Stomach (tissue), 8 donors: ENCODE measurements at regions not wholly inside any gene's neighbourhood (a gene's known extent, or its start where the extent isn't known, plus 50 kb on each side); places are given as distances from the start of the nearest gene placed in this dataset.

Experiments
- DNase-seq, 2 donors: peaks; one replicate each; pipeline versions ENCODE4 v3.0.0 to v3.0.0-alpha.2; 2013 to 2019
- H3K27ac ChIP-seq, 5 donors: fragments of 200-600 bp in 4 of 5; sonication (generic) in 4 of 5; one replicate each; pipeline ENCODE4 v1.5.1; 2013 to 2019; ENCODE audit warnings: mild to moderate bottlenecking in 1 of 5, moderate library complexity in 1 of 5
- H3K27me3 ChIP-seq, 3 donors: fragments of 200-600 bp; sonication (generic); one replicate each; pipeline ENCODE4 v1.5.1; 2017 to 2019; ENCODE audit warnings: mixed run types in 1 of 3
- H3K36me3 ChIP-seq, 4 donors: fragments of 200-600 bp; sonication (generic); 1 replicate in 3 of 4; 2 replicates in 1 of 4; pipeline ENCODE4 v1.5.1; 2016 to 2019
- H3K4me1 ChIP-seq, 4 donors: fragments of 200-600 bp; sonication (generic); one replicate each; pipeline ENCODE4 v1.5.1; 2016 to 2019
- H3K4me3 ChIP-seq, 4 donors: fragments of 200-600 bp; sonication (generic) in 3 of 4; one replicate each; pipeline ENCODE4 v1.5.1; 2016 to 2019; ENCODE audit warnings: mild to moderate bottlenecking in 1 of 4
- H3K9me3 ChIP-seq, 4 donors: fragments of 200-600 bp; sonication (generic); one replicate each; pipeline ENCODE4 v1.5.1; 2016 to 2019
- EP300 ChIP-seq: sonication (generic); formaldehyde crosslinking; IDR thresholded peaks from one replicate; pipeline ENCODE4 v1.6.1; 2017; ENCODE audit warnings: antibody characterized with exemption
- POLR2A ChIP-seq, 4 donors: fragments of 450-650 bp; IDR thresholded peaks; one replicate each; pipeline ENCODE4 v1.6.1; 2016; ENCODE audit warnings: antibody characterized with exemption in 4 of 4, control low read depth in 2 of 4, mild to moderate bottlenecking in 1 of 4, moderate library complexity in 1 of 4
- POLR2AphosphoS5 ChIP-seq, 3 donors: sonication (generic); formaldehyde crosslinking; IDR thresholded peaks; one replicate each; pipeline ENCODE4 v1.6.1; 2016; ENCODE audit warnings: antibody characterized with exemption in 3 of 3
- WGBS, 5 donors: extraction: QIAGEN DNeasy Blood & Tissue Kit in 3 of 5; methylation state at CpG; one replicate each; pipeline versions ENCODE4 v1.1.5 to v1.1.7; 2013 to 2018; 5-methylcytosine and 5-hydroxymethylcytosine counted together
- intact Hi-C: fragments of 100-400 bp; cut with DNase I; formaldehyde crosslinking; loops from one replicate; pipeline ENCODE4 v1.15.1; 2023; ENCODE audit warnings: low total_unique reads
- TF ChIP-seq, protein P1 (sequence below), 7 experiments: fragments of 450-650 bp in 4 of 7; fragments of 200-600 bp in 3 of 7; sonication (generic) in 3 of 7; IDR thresholded peaks; one replicate each; pipeline ENCODE4 v1.5.1; 2016 to 2019; ENCODE audit warnings: antibody characterized with exemption in 7 of 7, control low read depth in 2 of 7, mild to moderate bottlenecking in 1 of 7
- donor health status: healthy with polysubstance abuse.
- donor health status: Bipolar disorder and iron deficiency.
- donor health status: healthy.

DNA sequence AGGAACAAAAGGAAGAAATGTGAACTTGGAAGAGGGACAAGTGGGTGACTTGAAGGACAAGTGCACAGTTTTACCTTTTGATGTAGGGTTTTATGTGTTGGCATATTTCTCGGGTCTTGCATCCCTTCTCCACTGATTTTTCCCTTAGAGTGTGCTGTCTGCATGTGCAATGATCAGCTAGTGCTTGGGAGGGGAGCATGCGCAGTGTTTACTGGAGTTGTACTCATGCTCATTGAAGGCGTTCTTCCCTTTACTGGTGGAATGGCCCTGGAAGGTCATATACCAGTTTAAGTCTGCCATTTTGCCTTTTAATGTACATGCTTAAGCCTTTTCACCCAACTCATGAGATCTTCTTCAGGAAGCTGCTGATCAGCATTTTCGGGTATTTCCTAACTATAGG is 1168.0 kb downstream of the SUCLG1 start:
- WGBS, 5 donors, result 81 to 94% (median 88%) methylated on average over 4 of the region's 4 CpGs
- no peaks in the 10 kb centered on the region for H3K27me3 ChIP-seq
- H3K4me3 ChIP-seq, result no peak overlapping the region
- DNase-seq, result no peak
- no peaks in the 10 kb centered on the region for H3K4me1 ChIP-seq
- TF ChIP-seq, protein P1, sequence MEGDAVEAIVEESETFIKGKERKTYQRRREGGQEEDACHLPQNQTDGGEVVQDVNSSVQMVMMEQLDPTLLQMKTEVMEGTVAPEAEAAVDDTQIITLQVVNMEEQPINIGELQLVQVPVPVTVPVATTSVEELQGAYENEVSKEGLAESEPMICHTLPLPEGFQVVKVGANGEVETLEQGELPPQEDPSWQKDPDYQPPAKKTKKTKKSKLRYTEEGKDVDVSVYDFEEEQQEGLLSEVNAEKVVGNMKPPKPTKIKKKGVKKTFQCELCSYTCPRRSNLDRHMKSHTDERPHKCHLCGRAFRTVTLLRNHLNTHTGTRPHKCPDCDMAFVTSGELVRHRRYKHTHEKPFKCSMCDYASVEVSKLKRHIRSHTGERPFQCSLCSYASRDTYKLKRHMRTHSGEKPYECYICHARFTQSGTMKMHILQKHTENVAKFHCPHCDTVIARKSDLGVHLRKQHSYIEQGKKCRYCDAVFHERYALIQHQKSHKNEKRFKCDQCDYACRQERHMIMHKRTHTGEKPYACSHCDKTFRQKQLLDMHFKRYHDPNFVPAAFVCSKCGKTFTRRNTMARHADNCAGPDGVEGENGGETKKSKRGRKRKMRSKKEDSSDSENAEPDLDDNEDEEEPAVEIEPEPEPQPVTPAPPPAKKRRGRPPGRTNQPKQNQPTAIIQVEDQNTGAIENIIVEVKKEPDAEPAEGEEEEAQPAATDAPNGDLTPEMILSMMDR (IDR thresholded peaks at IDR 0.05), result no peak
- TF ChIP-seq POLR2A (IDR thresholded peaks at IDR 0.05), result no peak
- no peak for TF ChIP-seq EP300
- TF ChIP-seq POLR2AphosphoS5 (IDR thresholded peaks at IDR 0.05), result no peak
- H3K27ac ChIP-seq, result no peak overlapping the region
- no peaks in the 10 kb centered on the region for H3K9me3 ChIP-seq
- intact Hi-C loops, result no loop called here
- H3K36me3 ChIP-seq, result no peaks in the 10 kb centered on the region

DNA sequence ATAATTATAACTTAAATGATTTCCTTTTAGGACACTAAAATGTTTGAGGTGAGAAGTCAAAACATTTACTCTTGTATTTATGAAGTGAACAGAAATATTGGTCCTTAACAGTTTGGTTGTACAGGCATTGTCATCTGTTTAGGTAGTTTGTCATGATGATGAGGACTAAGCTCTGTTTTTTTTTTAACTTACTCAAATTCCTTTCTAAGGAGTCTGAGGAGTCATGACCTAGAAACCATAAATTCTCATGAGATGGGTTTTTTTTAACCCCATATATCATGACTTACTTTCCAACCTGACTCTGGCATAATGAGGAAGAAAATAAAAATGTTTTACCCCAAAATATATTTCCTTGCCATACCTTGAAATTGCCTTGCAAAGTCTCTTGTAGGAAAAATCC is 1176.2 kb downstream of the SUCLG1 start:
- Histone ChIP-seq H3K27me3 (no peaks in the 10 kb centered on the region), H3K9me3 (no peaks in the 10 kb centered on the region), H3K27ac (no peak overlapping the region), H3K4me1 (no peaks in the 10 kb centered on the region), H3K4me3 (no peak overlapping the region), H3K36me3 (no peaks in the 10 kb centered on the region)
- DNase-seq, result no peak
- TF ChIP-seq, protein P1 (IDR thresholded peaks at IDR 0.05), result no peak
- TF ChIP-seq POLR2AphosphoS5 (IDR thresholded peaks at IDR 0.05) (no peak), EP300 (no peak), POLR2A (IDR thresholded peaks at IDR 0.05) (no peak)
- intact Hi-C loops, result no loop called here

DNA sequence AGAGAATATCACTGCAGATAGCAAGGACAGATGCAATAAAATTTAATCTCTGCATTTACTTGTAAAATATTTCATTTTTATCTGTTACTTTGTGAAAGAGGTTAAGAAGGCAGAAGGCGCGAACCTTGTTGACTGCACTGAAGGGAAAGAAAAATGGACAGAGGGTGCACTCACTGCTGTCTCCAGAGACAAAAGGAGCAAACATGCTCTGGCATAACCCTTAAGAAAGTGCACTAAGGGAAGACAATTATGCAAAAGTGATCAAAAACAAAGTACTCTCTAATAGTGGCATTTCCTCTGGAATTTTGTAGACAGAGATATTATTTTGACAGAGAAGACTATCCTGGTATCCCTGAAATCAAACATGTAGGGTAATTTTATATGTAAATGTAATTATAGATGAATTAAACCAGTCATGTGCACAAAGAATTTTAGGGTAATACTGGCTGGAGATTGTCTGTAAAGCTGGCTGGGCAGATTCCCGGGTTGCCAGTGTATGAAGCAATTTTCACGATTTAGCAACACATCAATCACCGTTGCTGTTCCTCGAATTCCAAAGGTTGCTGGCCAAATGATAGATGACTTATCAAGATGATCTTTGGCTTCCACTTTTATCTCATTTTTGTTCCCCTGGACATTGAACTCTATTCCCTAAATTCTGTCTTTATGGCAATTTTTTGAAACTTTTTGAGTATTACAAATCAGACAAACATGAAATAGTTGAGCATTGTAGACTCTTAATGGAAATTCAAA is 1176.9 kb downstream of the SUCLG1 start:
- DNase-seq, result no peak
- H3K4me3 ChIP-seq, result no peak overlapping the region
- no peak for TF ChIP-seq EP300
- TF ChIP-seq, protein P1 (IDR thresholded peaks at IDR 0.05), result no peak
- TF ChIP-seq POLR2AphosphoS5 (IDR thresholded peaks at IDR 0.05), result no peak
- H3K27ac ChIP-seq, result no peak overlapping the region
- WGBS, 5 donors, result 75 to 84% (median 80%) methylated on average over 6 of the region's 6 CpGs
- intact Hi-C loops, result no loop called here
- no peaks in the 10 kb centered on the region for H3K9me3 ChIP-seq
- H3K4me1 ChIP-seq, result no peaks in the 10 kb centered on the region
- H3K27me3 ChIP-seq, result no peaks in the 10 kb centered on the region
- no peaks in the 10 kb centered on the region for H3K36me3 ChIP-seq

DNA sequence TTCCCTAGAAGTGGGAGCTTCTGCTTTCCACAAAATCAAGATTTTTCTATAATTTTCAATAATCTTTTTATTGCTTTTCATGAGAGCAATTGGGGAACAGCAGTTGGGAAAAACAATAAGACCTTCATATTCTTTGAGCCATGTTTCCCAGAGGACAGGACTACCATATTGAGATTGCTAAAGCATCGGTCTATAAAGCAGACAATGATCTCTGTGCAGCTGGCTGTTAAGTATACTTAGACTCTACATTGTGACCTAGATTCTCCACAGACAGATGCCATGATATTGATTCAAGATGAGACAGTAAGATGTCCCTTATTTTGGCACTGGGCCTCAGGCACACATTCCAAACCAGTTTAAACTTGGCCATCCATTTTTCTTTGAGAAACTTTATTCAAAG is 1178.7 kb downstream of the SUCLG1 start:
- TF ChIP-seq POLR2AphosphoS5 (IDR thresholded peaks at IDR 0.05) (no peak), POLR2A (IDR thresholded peaks at IDR 0.05) (no peak)
- TF ChIP-seq, protein P1 (IDR thresholded peaks at IDR 0.05), result no peak
- 85 to 97% (median 94%) methylated on average over 1 of the region's 1 CpG for WGBS, 5 donors
- Histone ChIP-seq H3K9me3 (no peaks in the 10 kb centered on the region), H3K4me3 (no peak overlapping the region), H3K27me3 (no peaks in the 10 kb centered on the region), H3K27ac (no peak overlapping the region), H3K4me1 (no peaks in the 10 kb centered on the region), H3K36me3 (no peaks in the 10 kb centered on the region)
- intact Hi-C loops, result no loop called here
- no peak for DNase-seq
